NCI-H1417 treated with DMSO at 0.1 percent for 48 hours (cell line): ENCODE measurements at regions not wholly inside any gene's neighbourhood (a gene's known extent, or its start where the extent isn't known, plus 50 kb on each side); places are given as distances from the start of the nearest gene placed in this dataset.
"Not testable (repeated sequence)": the region's sequence is repeated elsewhere in the genome, so short reads cannot be mapped to it uniquely, and the experiment has no call there.

Experiments used
- DNase-seq: peaks from one replicate; lab custom pipeline; 2025; lab: John Stamatoyannopoulos, UW

GRCh38 chr7:9919-10318 is 182.5 kb upstream of the FAM20C start:
- not testable (repeated sequence) for DNase-seq

- DNase-seq, result not testable (repeated sequence)
Measured at GRCh38 chr7:32565-33280, 159.6 kb upstream of the FAM20C start.

GRCh38 chr7:35121-35541 is 157.2 kb upstream of the FAM20C start:
- not testable (repeated sequence) for DNase-seq

- not testable (repeated sequence) for DNase-seq
Measured at GRCh38 chr7:36539-36938, 155.8 kb upstream of the FAM20C start.

GRCh38 chr7:37656-38055 is 154.7 kb upstream of the FAM20C start:
- DNase-seq, result not testable (repeated sequence)

- DNase-seq, result not testable (repeated sequence)
Measured at GRCh38 chr7:38444-38843, 153.9 kb upstream of the FAM20C start.

GRCh38 chr7:39984-40740 is 152.2 kb upstream of the FAM20C start:
- not testable (repeated sequence) for DNase-seq

- DNase-seq, result no peak
Measured at GRCh38 chr7:40799-41750, 151.3 kb upstream of the FAM20C start.

- no peak for DNase-seq
Measured at GRCh38 chr7:41917-42565, 150.3 kb upstream of the FAM20C start.

- no peak for DNase-seq
Measured at GRCh38 chr7:43791-44540, 148.4 kb upstream of the FAM20C start.

- no peak for DNase-seq
Measured at GRCh38 chr7:44541-44896, 147.9 kb upstream of the FAM20C start.

GRCh38 chr7:45106-46090 is 147.0 kb upstream of the FAM20C start:
- no peak for DNase-seq

- DNase-seq, result no peak
Measured at GRCh38 chr7:46123-46829, 146.1 kb upstream of the FAM20C start.

GRCh38 chr7:46830-47140 is 145.6 kb upstream of the FAM20C start:
- DNase-seq, result no peak

- no peak for DNase-seq
Measured at GRCh38 chr7:51456-52068, 140.8 kb upstream of the FAM20C start.

- DNase-seq, result no peak
Measured at GRCh38 chr7:52100-52499, 140.3 kb upstream of the FAM20C start.

- DNase-seq, result no peak
Measured at GRCh38 chr7:53531-53930, 138.8 kb upstream of the FAM20C start.

- no peak for DNase-seq
Measured at GRCh38 chr7:54615-55014, 137.8 kb upstream of the FAM20C start.

- DNase-seq, result no peak
Measured at GRCh38 chr7:55690-56248, 136.6 kb upstream of the FAM20C start.
